HG03460 (cell line): ENCODE measurements at regions not wholly inside any gene's neighbourhood (a gene's known extent, or its start where the extent isn't known, plus 50 kb on each side); places are given as distances from the start of the nearest gene placed in this dataset.
"Not testable (repeated sequence)": the region's sequence is repeated elsewhere in the genome, so short reads cannot be mapped to it uniquely, and the experiment has no call there.

ENCODE experiments used
- ATAC-seq: cut with Tn5 transposase; IDR thresholded peaks from one replicate; pipeline ENCODE4 v1.9.1; 2021; ENCODE audit not compliant: unreplicated experiment

DNA sequence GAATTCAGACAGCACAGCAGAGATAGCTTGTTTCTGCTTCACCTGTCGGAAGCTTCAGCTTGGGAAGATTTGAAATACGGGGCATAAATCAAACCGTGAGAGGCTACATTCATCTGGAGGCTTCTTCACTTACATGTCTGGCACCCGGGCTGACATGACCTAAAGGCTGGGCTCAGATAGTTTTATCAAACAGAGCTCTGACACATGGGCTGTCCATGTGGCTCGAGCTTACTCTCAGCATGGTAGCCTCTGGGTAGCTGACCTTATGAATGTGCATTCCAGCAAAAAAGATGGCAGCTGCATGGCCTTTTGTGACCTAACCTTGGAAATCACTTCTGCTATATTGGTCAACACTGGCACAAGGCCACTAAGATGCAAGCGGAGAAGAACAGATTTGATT lies 414.5 kb downstream of the NDFIP2 start:
- ATAC-seq = no peak

DNA sequence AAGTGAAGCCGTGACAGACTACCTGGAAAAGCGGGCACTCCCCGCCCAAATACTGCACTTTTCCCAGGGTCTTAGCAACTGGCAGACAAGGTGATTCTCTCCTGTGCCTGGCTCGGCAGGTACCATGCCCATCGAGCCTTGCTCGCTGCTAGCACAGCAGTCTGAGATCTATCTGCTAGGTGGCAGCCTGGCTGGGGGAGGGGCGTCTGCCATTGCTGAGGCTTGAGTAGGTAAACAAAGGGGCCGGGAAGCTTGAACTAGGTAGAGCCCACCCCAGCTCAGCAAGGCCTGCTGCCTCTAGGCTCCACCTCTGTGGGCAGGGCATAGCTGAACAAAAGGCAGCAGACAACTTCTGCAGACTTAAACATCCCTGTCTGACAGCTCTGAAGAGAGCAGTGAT lies 406.3 kb downstream of the NDFIP2 start:
- ATAC-seq = not testable (repeated sequence)

- ATAC-seq = no peak
Observed at GRCh38 chr13:79886601-79887000, 405.6 kb downstream of the NDFIP2 start.

DNA sequence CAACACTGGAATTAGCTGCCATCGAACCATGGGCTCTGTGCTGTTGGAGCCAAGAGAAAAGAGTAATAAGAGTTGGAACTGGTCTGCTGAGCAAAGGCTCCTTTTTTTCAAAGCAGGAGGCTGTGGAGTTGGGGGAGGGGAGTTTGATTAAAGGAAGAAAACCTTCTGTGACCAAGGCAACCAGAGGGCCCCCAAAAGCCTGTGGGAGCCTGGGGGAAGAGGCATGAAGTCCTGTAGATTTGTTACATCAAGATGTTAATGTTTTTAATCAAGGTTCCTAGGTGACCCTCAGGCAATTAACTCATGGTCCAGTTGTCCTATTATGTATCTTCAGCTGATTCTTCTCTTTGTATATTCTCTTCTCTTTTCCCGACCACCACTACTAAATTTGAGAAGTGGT lies 403.9 kb downstream of the NDFIP2 start:
- ATAC-seq = no peak

- no peak for ATAC-seq
Observed at GRCh38 chr13:79883216-79883615, 402.3 kb downstream of the NDFIP2 start.

DNA sequence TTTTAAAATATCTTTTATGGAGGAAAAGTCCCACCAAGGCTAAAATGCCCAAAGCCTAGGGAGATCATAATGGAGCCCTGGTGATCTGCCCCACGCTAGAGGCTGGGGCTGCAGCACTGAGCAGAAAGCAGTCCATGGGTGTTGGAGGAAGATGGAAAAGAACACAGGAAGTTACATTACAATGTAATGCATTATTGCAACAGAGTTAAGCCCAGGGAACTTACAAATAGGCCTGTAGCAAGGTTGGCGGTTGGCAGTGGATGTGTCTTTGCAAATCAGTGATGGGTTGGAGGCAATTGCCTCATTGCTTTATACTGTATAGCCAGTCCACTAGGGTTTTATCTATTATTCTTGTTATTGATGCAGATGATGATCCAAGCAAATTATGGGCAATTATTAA lies 399.9 kb downstream of the NDFIP2 start:
- no peak for ATAC-seq

- ATAC-seq = no peak
Observed at GRCh38 chr13:79874396-79875360, 393.7 kb downstream of the NDFIP2 start.

DNA sequence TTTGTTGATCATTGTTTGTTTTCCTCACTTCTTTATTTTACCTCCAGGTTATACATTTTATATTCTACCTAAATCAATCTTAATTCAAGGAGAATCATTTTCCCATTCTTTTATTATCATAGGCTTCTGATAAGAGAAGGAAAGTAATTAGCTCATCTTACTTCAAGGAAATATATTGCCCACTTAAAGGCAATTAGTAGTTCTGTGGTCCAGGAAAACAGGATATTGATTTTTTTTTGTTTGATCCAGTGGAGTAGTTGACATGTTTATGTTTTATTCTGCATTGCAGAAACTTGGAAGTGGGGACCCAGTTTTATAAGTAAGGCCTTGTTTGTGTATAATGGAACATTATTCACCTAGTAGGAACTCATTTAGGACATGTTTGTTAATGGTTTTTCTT lies 390.6 kb downstream of the NDFIP2 start:
- ATAC-seq = no peak

- no peak for ATAC-seq
Observed at GRCh38 chr13:79870766-79871165, 389.8 kb downstream of the NDFIP2 start.

DNA sequence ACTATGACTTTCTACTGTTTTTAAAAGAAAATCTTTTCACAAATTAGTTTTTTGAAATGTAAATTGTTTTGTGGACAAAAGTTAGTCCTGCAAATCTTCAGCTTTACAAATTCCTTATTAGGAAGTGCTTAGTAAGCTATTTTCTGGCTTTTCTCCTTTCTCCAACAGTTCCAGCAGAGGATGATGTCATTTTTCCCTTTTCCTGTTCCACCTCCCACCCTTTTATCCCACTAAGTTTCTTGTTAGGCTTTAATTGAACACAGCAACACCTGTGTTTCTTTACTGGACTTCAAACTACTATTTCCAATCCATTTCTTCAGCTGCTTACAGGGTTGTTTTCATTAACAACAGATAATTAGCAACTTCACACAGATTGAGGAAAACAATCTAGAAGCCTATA lies 389.2 kb downstream of the NDFIP2 start:
- ATAC-seq = no peak

DNA sequence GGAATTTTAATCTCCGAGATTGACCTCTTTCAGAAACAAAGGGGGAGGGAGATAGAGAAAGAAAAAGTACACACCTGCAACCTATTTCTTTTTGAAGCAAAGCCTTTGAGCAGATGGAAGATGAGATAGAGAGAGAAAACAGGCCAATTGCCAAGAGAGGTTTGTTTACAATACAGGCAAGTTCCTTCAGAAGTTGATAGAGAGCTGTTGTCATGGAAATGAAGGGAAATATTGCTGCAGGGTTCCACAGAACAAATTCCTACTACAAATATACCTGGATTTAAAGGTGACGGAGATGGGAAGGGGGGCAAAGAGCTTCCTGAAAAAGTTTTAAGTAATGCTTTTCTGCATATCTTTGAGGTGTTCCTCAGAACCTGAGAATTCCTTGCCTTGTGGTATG lies 388.4 kb downstream of the NDFIP2 start:
- ATAC-seq = no peak

- ATAC-seq = no peak
Observed at GRCh38 chr13:79867254-79867653, 386.3 kb downstream of the NDFIP2 start.

DNA sequence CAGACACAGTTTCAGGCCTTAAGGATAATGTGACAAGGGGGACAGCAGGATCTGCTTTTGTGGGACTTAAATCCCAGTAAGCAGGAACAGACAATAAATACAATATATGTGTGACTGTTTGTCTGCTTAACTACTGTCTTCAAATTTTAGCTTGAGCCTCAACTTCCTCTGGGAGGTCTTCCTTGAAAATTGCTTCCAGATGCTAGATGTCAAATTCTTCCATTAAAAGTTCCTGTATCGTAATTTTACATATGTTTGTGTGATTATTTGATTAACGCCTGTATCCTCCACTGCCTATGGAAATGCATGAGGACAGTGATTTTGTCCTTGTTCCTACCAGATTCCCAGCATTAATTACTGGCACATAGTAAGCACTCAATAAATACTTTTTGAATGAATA lies 385.5 kb downstream of the NDFIP2 start:
- no peak for ATAC-seq

DNA sequence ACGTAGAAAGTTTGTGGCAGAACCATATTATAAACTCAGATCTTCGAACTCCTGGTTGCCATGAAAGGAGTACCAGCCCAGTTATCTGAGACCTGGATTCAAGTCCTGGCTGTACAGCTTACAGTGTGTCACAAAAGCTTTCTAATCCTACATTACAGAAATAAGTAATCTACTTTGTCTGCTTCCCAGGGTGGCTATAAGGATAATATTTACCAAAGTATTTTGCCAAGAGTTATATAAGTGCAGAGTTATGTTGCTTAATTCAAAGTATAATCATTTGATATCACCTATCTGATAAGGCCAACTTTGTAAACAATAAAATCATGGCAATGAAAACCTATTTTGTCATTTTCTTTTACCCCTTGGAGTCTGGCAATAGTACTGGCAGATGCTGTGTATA lies 381.6 kb downstream of the NDFIP2 start:
- ATAC-seq = no peak

DNA sequence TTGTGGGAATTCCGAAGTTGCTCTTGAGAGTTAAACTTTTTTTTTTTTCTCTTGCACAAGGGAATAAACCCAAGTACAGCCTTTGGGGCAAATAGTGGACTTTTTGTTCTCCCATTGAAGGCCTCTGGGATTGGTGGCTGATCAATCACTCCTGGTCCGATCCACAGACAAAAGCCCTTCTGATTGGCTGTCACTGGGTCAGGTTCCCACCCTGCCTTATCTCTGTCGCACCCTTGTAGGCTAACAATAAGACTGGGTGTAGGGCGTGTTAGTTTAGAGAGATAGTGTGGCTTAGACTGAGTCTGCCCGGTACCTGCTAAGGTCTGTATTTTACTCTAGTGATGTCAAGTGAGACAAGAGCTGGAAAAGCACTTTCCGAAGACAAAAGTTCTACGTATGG lies 380.8 kb downstream of the NDFIP2 start:
- ATAC-seq = no peak

- no peak for ATAC-seq
Observed at GRCh38 chr13:79860791-79861190, 379.8 kb downstream of the NDFIP2 start.

DNA sequence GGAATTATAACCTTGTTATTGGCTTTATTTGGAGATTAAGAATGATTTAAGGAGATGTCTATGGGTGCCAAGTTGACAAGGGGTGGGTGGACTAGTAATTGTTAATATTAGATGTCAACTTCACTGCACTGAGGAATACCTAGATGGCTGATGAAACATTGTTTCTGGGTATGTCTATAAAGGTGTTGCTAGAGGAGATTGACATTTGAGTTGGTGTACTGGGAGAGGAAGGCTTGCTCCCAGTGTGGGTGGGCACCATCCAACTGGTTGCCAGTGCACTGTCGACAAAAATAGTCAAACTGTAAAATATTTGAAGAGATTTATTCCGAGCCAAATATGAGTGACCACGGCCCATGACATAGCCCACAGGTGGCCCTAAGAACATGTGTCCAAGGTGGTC lies 378.8 kb downstream of the NDFIP2 start:
- ATAC-seq = no peak

DNA sequence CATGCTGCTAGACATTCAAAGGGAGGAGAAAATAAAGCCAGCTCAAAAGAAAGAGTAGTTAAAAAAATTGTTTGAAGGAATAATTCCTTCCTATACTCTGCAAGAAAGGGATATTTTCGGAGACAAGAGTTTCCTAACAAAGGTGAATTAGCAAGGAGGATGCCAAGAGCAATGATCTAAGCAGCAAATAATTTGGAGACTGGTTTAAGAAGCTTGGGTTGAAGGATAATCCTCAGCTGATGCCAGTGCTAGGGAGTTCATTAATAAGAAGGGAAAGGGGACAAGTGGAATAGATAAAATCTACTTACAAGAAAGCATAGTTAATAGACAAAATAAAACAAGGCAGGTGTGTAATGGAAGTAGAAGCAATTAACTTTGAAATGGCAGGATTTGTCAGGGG lies 372.3 kb downstream of the NDFIP2 start:
- ATAC-seq = no peak

- no peak for ATAC-seq
Observed at GRCh38 chr13:79851318-79851717, 370.4 kb downstream of the NDFIP2 start.

- ATAC-seq = no peak
Observed at GRCh38 chr13:79847882-79848592, 367.1 kb downstream of the NDFIP2 start.

GRCh38 chr13:79846386-79846785 lies 365.4 kb downstream of the NDFIP2 start:
- no peak for ATAC-seq

GRCh38 chr13:79837741-79838450 lies 356.9 kb downstream of the NDFIP2 start:
- ATAC-seq = no peak
